ENCODE measurements at regions not wholly inside any gene's neighbourhood (a gene's known extent, or its start where the extent isn't known, plus 50 kb on each side); places are given as distances from the start of the nearest gene placed in this dataset.
A peak's percentile ranks its signal among the peaks of the same experiment; 100 is the strongest.

- H3K4me3 ChIP-seq (ENCODE audit: low read depth, low read length): no peak overlapping the region
- DNase-seq (ENCODE audit: low read depth): no peak
- no peak for TF ChIP-seq CTCF (IDR thresholded peaks at IDR 0.05; ENCODE audit: low read depth, low read length, missing control alignments)
Measured at GRCh38 chr18:67428158-67428557, 88.4 kb downstream of the DSEL start.

- TF ChIP-seq CTCF (IDR thresholded peaks at IDR 0.05; ENCODE audit: low read depth, low read length, missing control alignments): no peak
- no peak overlapping the region for H3K4me3 ChIP-seq (ENCODE audit: low read depth, low read length)
- DNase-seq (ENCODE audit: low read depth): no peak
Measured at GRCh38 chr18:67426486-67426885, 90.0 kb downstream of the DSEL start.

GRCh38 chr18:67425672-67426071, 90.8 kb downstream of the DSEL start:
- H3K4me3 ChIP-seq (ENCODE audit: low read depth, low read length): no peak overlapping the region
- DNase-seq (ENCODE audit: low read depth): no peak
- no peak for TF ChIP-seq CTCF (IDR thresholded peaks at IDR 0.05; ENCODE audit: low read depth, low read length, missing control alignments)

GRCh38 chr18:67421651-67422050, 94.9 kb downstream of the DSEL start:
- no peak for TF ChIP-seq CTCF (IDR thresholded peaks at IDR 0.05; ENCODE audit: low read depth, low read length, missing control alignments)
- no peak overlapping the region for H3K4me3 ChIP-seq (ENCODE audit: low read depth, low read length)
- DNase-seq (ENCODE audit: low read depth): no peak

GRCh38 chr18:67417864-67418523, 98.5 kb downstream of the DSEL start:
- peak; percentile 4 for DNase-seq (ENCODE audit: low read depth)
- no peak for TF ChIP-seq CTCF (IDR thresholded peaks at IDR 0.05; ENCODE audit: low read depth, low read length, missing control alignments)
- H3K4me3 ChIP-seq (ENCODE audit: low read depth, low read length): no peak overlapping the region

- no peak for DNase-seq (ENCODE audit: low read depth)
- no peak overlapping the region for H3K4me3 ChIP-seq (ENCODE audit: low read depth, low read length)
- no peak for TF ChIP-seq CTCF (IDR thresholded peaks at IDR 0.05; ENCODE audit: low read depth, low read length, missing control alignments)
Measured at GRCh38 chr18:67411116-67411515, 105.4 kb downstream of the DSEL start.

Measured in GM12864 (cell line).